Upper lobe of left lung (tissue), 6 donors: ENCODE measurements at regions not wholly inside any gene's neighbourhood (a gene's known extent, or its start where the extent isn't known, plus 50 kb on each side); places are given as distances from the start of the nearest gene placed in this dataset.

Source experiments
- ATAC-seq, 2 donors: fragments of 200-7000 bp; cut with Tn5 transposase; one replicate each; pipeline ENCODE4 v1.9.1; 2022; ENCODE audit warnings: mild to moderate bottlenecking in 2 of 2, moderate library complexity in 2 of 2; ENCODE audit not compliant: low FRiP score in 2 of 2
- DNase-seq, 2 donors: peaks; one replicate each; pipeline ENCODE4 v3.0.0-alpha.2; 2019 to 2020
- H3K27ac ChIP-seq, 4 donors: fragments of 200-600 bp; sonication (generic); one replicate each; pipeline ENCODE4 v1.5.1; 2016 to 2019
- H3K27me3 ChIP-seq, 4 donors: fragments of 200-600 bp; sonication (generic); one replicate each; pipeline ENCODE4 v1.5.1; 2017 to 2019
- H3K36me3 ChIP-seq, 4 donors: fragments of 200-600 bp; sonication (generic); one replicate each; pipeline ENCODE4 v1.5.1; 2016 to 2019
- H3K4me1 ChIP-seq, 4 donors: fragments of 200-600 bp; sonication (generic); one replicate each; pipeline ENCODE4 v1.5.1; 2018 to 2019
- H3K4me3 ChIP-seq, 4 donors: fragments of 200-600 bp; sonication (generic); one replicate each; pipeline ENCODE4 v1.5.1; 2017 to 2019; ENCODE audit warnings: mild to moderate bottlenecking in 2 of 4, moderate library complexity in 1 of 4
- H3K9me3 ChIP-seq, 4 donors: fragments of 200-600 bp; sonication (generic); one replicate each; pipeline ENCODE4 v1.5.1; 2018 to 2019
- CTCF ChIP-seq, 6 experiments: fragments of 450-650 bp in 4 of 6; fragments of 200-600 bp in 2 of 6; sonication (generic) in 2 of 6; IDR thresholded peaks; one replicate each; pipeline ENCODE4 v1.5.1; 2016 to 2019; ENCODE audit warnings: antibody characterized with exemption in 6 of 6
- EP300 ChIP-seq, 4 donors: sonication (generic); formaldehyde crosslinking; IDR thresholded peaks; one replicate each; pipeline ENCODE4 v1.5.1; 2017; ENCODE audit warnings: antibody characterized with exemption in 4 of 4, control low read depth in 2 of 4
- POLR2A ChIP-seq, 4 donors: fragments of 450-650 bp; IDR thresholded peaks; one replicate each; pipeline ENCODE4 v1.5.1; 2016 to 2017; ENCODE audit warnings: antibody characterized with exemption in 4 of 4, mild to moderate bottlenecking in 2 of 4
- POLR2AphosphoS5 ChIP-seq, 2 donors: sonication (generic); formaldehyde crosslinking; IDR thresholded peaks; one replicate each; pipeline ENCODE4 v1.5.1; 2017; ENCODE audit warnings: antibody characterized with exemption in 2 of 2
- WGBS, 2 donors: methylation state at CpG; one replicate each; pipeline ENCODE4 v1.1.5; 2017 to 2018; 5-methylcytosine and 5-hydroxymethylcytosine counted together
- donor health status: DM: no; HTN: no; CAD: no; lungs with moderate emphysema.
- donor health status: DM: no; HTN: yes; CAD: no; lungs with severe emphysema.

DNA sequence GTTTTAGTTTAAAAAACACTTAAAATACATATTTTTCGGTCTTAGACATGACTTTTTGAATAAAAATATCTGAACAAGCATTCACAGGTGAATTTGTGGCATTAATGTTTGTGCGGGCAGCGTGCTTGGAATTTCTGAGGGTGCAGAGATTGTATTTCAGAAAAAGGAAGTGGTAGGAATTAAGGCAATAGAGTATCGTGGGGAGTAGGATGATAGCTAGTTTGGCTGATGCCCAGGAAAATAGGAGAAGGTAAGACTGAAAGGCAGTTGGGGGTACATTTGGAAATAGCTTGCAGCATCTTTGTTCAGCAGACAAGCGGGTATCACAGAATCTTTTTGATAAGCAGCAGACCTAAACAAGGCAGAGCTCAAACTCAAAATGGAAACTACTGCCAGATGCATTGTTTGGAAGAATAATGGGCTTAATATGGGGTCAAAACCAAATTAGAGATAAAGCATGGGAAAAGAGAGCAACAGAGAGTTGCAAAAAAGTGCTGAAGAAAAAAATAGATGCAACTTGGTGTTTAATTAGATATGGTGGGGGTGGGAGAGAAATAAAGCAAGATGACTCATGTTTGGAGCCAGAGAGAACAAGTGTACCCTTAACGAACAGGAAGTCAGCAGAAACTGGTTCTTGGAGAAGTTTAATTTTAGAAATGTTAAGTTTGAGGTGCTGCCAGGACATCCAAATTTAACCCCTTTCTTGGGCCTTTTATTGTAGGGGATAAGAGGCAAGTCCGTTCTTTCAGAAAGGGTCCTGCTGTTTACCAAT is 85.7 kb upstream of the ARRDC3 start:
- ATAC-seq (peak in 1 of 2 donors; percentile 75), DNase-seq (no peak)
- Histone ChIP-seq H3K4me1 (peaks cover 0 to 8% (median 0%) of the 10 kb centered on the region in 4 donors), H3K4me3 (no peak overlapping the region), H3K27ac (peak overlapping the region in 3 of 4 donors; percentile 39 to 71 (median 69)), H3K36me3 (no peaks in the 10 kb centered on the region), H3K9me3 (no peaks in the 10 kb centered on the region), H3K27me3 (no peaks in the 10 kb centered on the region)
- TF ChIP-seq CTCF (IDR thresholded peaks at IDR 0.05) (no peak), EP300 (IDR thresholded peaks at IDR 0.05) (no peak), POLR2AphosphoS5 (IDR thresholded peaks at IDR 0.05) (no peak), POLR2A (IDR thresholded peaks at IDR 0.05) (no peak)
- 55 to 59% methylated on average over 7 of the region's 7 CpGs for WGBS, 2 donors

DNA sequence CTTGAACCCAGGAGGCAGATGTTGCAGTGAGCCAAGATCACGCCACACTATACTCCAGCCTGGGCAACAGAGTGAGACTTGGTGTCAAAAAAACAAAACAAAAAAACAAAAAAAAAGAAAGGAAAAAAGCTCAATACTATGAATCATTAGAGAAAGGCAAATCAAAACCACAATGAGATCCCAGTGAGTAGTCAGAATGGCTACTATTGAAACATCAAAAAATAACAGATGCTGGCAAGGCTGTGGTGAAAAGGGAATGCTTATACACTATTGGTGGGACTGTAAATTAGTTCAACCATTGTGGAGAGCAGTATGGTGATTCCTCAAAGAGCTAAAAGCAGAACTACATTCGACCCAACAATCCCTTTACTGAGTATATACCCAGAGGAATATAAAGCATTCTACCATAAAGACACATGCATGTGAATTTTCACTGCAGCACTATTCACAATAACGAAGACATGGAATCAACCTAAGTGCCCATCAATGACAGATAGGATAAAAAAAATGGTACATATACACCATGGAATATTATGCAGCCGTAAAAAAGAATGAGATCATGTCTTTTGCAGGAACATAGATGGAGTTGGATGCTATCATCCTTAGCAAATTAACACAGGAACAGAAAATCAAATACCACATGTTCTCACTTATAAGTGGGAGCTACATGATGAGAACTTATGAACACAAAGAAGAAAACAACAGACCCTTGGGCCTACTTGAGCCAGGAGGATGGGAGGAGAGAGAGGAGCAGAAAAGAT is 81.9 kb upstream of the ARRDC3 start:
- TF ChIP-seq POLR2AphosphoS5 (IDR thresholded peaks at IDR 0.05) (no peak), CTCF (IDR thresholded peaks at IDR 0.05) (no peak), POLR2A (IDR thresholded peaks at IDR 0.05) (no peak), EP300 (IDR thresholded peaks at IDR 0.05) (no peak)
- Histone ChIP-seq H3K9me3 (no peaks in the 10 kb centered on the region), H3K27ac (no peak overlapping the region), H3K4me3 (no peak overlapping the region), H3K36me3 (no peaks in the 10 kb centered on the region), H3K27me3 (no peaks in the 10 kb centered on the region), H3K4me1 (peaks cover 0 to 8% (median 0%) of the 10 kb centered on the region in 4 donors)
- no peak for DNase-seq
- 90 to 92% methylated on average over 4 of the region's 4 CpGs for WGBS, 2 donors
- no peak for ATAC-seq

DNA sequence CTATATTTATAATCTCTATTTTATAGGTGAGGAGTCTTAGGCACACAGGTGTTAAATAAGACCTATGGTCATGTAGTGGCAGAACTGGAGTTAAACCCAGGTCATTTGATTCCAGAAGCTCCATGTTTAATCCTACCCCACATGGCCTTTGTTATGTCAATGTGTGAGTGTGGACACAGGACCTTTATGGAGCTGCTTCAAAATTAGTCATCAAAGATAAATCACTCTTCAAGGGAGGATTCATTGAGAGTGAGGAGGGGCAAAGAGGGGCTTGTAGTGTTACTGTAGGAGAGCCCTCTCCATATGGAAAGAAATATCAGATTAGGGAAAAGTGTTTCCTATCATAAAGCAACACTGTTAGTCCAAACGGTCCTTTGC is 74.6 kb upstream of the ARRDC3 start:
- no peak overlapping the region for H3K27ac ChIP-seq
- no peaks in the 10 kb centered on the region for H3K4me1 ChIP-seq
- 76 to 96% methylated on average over 1 of the region's 1 CpG for WGBS, 2 donors
- no peaks in the 10 kb centered on the region for H3K36me3 ChIP-seq
- H3K9me3 ChIP-seq, result no peaks in the 10 kb centered on the region
- no peak for ATAC-seq
- no peaks in the 10 kb centered on the region for H3K27me3 ChIP-seq
- no peak overlapping the region for H3K4me3 ChIP-seq
- TF ChIP-seq EP300 (IDR thresholded peaks at IDR 0.05) (no peak), CTCF (IDR thresholded peaks at IDR 0.05) (no peak), POLR2A (IDR thresholded peaks at IDR 0.05) (no peak), POLR2AphosphoS5 (IDR thresholded peaks at IDR 0.05) (no peak)
- no peak for DNase-seq

- DNase-seq (no peak), ATAC-seq (no peak)
- TF ChIP-seq CTCF (IDR thresholded peaks at IDR 0.05), result no peak
- no peak for TF ChIP-seq POLR2A (IDR thresholded peaks at IDR 0.05)
- TF ChIP-seq POLR2AphosphoS5 (IDR thresholded peaks at IDR 0.05), result no peak
- no peak for TF ChIP-seq EP300 (IDR thresholded peaks at IDR 0.05)
- no peaks in the 10 kb centered on the region for H3K9me3 ChIP-seq
- H3K27me3 ChIP-seq, result no peaks in the 10 kb centered on the region
- no peaks in the 10 kb centered on the region for H3K36me3 ChIP-seq
- 59 to 60% methylated on average over 2 of the region's 2 CpGs for WGBS, 2 donors
- H3K4me3 ChIP-seq, result no peak overlapping the region
- no peaks in the 10 kb centered on the region for H3K4me1 ChIP-seq
- no peak overlapping the region for H3K27ac ChIP-seq
These were observed 74.0 kb upstream of the ARRDC3 start for GRCh38 chr5:91456928-91457680.
